ENCODE measurements at regions not wholly inside any gene's neighbourhood (a gene's known extent, or its start where the extent isn't known, plus 50 kb on each side); places are given as distances from the start of the nearest gene placed in this dataset.
"Not testable (repeated sequence)": the region's sequence is repeated elsewhere in the genome, so short reads cannot be mapped to it uniquely, and the experiment has no call there.

GRCh38 chr10:85408388-85408787 is 958.2 kb downstream of the GRID1 start:
- TF ChIP-seq CTCF (IDR thresholded peaks at IDR 0.05; ENCODE audit: low read depth, low read length, missing control alignments), result no peak

GRCh38 chr10:85410586-85410985 is 956.0 kb downstream of the GRID1 start:
- DNase-seq (ENCODE audit: extremely low read depth, low read depth), result not testable (repeated sequence)

More at GRCh38 chr10:85408388-85408787, 958.2 kb downstream of the GRID1 start:
- H3K4me3 ChIP-seq (replicated peaks; ENCODE audit: low read depth, low read length), result no peak overlapping the region
- DNase-seq (ENCODE audit: extremely low read depth, low read depth), result no peak

GRCh38 chr10:85413570-85413969 is 953.0 kb downstream of the GRID1 start:
- TF ChIP-seq CTCF (IDR thresholded peaks at IDR 0.05; ENCODE audit: low read depth, low read length, missing control alignments), result no peak
- H3K4me3 ChIP-seq (replicated peaks; ENCODE audit: low read depth, low read length), result no peak overlapping the region
- DNase-seq (ENCODE audit: extremely low read depth, low read depth), result no peak

More at GRCh38 chr10:85410586-85410985, 956.0 kb downstream of the GRID1 start:
- H3K4me3 ChIP-seq (replicated peaks; ENCODE audit: low read depth, low read length), result not testable (repeated sequence)

- TF ChIP-seq CTCF (IDR thresholded peaks at IDR 0.05; ENCODE audit: low read depth, low read length, missing control alignments), result no peak
- DNase-seq (ENCODE audit: extremely low read depth, low read depth), result no peak
- no peak overlapping the region for H3K4me3 ChIP-seq (replicated peaks; ENCODE audit: low read depth, low read length)
Measured at GRCh38 chr10:85420501-85421191, 945.9 kb downstream of the GRID1 start.

- TF ChIP-seq CTCF (IDR thresholded peaks at IDR 0.05; ENCODE audit: low read depth, low read length, missing control alignments), result no peak
- H3K4me3 ChIP-seq (replicated peaks; ENCODE audit: low read depth, low read length), result no peak overlapping the region
- no peak for DNase-seq (ENCODE audit: extremely low read depth, low read depth)
Measured at GRCh38 chr10:85421421-85421820, 945.2 kb downstream of the GRID1 start.

GRCh38 chr10:85429126-85429525 is 937.5 kb downstream of the GRID1 start:
- no peak overlapping the region for H3K4me3 ChIP-seq (replicated peaks; ENCODE audit: low read depth, low read length)
- TF ChIP-seq CTCF (IDR thresholded peaks at IDR 0.05; ENCODE audit: low read depth, low read length, missing control alignments), result no peak
- DNase-seq (ENCODE audit: extremely low read depth, low read depth), result no peak

- H3K4me3 ChIP-seq (replicated peaks; ENCODE audit: low read depth, low read length), result no peak overlapping the region
- DNase-seq (ENCODE audit: extremely low read depth, low read depth), result no peak
- TF ChIP-seq CTCF (IDR thresholded peaks at IDR 0.05; ENCODE audit: low read depth, low read length, missing control alignments), result no peak
Measured at GRCh38 chr10:85430991-85431390, 935.6 kb downstream of the GRID1 start.

Measured in HFF-Myc (cell line).